HG03175 (cell line): ENCODE measurements at regions not wholly inside any gene's neighbourhood (a gene's known extent, or its start where the extent isn't known, plus 50 kb on each side); places are given as distances from the start of the nearest gene placed in this dataset.

Experiments used
- ATAC-seq: cut with Tn5 transposase; IDR thresholded peaks from one replicate; pipeline ENCODE4 v1.9.1; 2021; ENCODE audit warnings: mild to moderate bottlenecking, moderate library complexity; ENCODE audit not compliant: unreplicated experiment

GRCh38 chr14:71321574-71322315, 414.5 kb downstream of the PCNX1 start:
- no peak for ATAC-seq

- ATAC-seq, result no peak
Measured at GRCh38 chr14:71322655-71323250, 415.5 kb downstream of the PCNX1 start.

DNA sequence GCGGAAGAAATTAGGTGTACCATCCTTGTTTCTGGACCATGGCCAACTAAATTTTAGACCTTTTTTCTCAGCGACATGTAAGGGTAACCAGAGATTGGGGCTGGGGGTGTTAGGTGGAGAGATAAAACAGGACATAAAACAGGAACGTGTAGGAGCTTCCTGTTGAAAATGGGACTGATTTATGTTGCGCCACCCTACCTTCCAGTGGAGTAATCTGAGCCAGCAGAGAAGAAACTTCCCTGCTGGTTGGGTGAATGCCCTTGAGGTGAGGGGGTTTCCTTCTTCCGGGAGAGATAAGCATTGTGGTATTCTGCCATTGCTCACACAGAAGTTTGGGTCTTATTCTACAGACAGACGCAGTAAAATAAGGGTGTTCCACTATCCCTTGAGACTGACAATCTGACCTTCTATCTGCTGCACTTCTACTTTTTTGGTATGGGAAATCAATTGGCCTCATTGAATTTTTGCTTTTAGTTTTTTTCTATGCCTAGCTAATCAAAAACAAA, 417.6 kb downstream of the PCNX1 start:
- no peak for ATAC-seq

GRCh38 chr14:71327691-71328090, 420.4 kb downstream of the PCNX1 start:
- no peak for ATAC-seq

GRCh38 chr14:71328183-71328582, 420.9 kb downstream of the PCNX1 start:
- no peak for ATAC-seq

DNA sequence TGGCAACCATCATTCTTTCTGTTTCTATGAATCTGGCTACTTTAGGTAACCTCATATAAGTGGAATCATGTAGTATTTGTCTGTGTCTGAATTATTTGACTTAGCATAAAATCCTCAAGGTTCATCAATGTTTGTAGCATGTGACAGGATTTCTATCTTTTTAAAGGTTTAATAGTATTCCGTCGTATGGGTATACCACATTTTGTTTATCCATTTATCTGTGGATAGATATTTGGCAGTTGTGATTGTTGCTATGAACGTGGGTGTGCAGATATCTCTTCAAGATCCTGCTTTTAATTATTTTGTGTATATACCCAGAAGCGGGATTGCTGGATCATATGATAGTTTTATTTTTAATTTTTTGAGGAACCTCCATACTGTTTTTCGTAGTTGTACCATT, 421.7 kb downstream of the PCNX1 start:
- no peak for ATAC-seq

GRCh38 chr14:71331403-71331802, 424.1 kb downstream of the PCNX1 start:
- peak; percentile 34 for ATAC-seq

DNA sequence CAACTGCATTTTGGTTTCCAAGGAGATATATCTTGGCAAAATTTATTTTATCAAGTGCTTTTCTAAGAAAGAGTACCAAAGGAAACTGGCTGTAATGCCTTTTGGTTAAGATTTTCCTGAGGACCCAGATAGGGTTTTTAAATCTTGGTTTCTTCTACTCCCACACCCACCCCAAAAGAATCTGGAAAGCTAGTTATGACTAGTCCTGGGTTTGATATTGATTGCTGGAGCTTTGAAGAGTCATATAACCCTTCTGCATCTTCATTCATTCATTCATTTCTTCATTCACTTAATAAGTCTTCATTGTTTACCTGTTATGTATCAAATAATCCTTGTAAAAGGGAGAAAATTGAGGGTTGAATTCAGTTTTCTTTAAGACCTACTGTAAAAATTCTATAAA, 425.2 kb downstream of the PCNX1 start:
- ATAC-seq, result no peak

- ATAC-seq, result no peak
Measured at GRCh38 chr14:71333705-71334104, 426.4 kb downstream of the PCNX1 start.

GRCh38 chr14:71336489-71337192, 429.4 kb downstream of the PCNX1 start:
- no peak for ATAC-seq

DNA sequence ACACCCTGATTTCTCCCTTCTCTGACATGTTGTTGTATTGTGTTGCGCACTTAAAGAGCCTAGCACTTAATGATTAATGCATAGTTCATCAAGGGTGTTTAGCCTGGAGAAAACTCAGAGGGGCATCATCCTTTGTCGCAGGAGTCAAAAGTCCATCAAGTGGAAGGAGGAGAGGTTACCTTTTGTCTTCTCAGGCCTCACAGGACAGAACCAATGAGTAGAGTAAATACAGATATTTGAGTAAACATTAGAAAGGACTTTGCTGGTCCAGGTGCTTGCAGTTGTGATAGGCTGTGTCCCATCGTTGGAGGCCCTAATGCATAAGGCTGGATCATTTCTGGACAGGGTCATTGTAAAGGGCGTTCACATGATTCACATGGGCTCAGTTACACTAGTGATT, 430.9 kb downstream of the PCNX1 start:
- no peak for ATAC-seq

- no peak for ATAC-seq
Measured at GRCh38 chr14:71339650-71340415, 432.6 kb downstream of the PCNX1 start.

DNA sequence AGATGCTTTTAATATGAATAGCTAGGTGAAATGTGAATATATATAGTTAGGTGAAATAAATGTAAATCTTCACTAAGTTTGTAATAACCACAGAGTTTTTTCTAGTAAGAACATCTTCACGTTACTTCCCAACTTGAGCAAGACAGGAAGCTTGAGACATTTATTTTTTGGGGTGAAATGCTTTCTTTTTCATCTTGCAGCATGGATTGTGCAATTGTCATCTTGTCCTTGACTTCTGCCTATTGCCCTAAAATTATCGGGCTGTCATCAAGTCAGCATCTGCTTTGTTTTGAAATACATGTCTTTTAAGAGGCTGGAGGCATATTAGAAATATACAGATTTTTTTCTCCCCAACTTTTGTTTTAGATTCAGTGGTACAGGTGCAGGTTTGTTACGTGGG, 433.9 kb downstream of the PCNX1 start:
- no peak for ATAC-seq

- no peak for ATAC-seq
Measured at GRCh38 chr14:71343724-71344123, 436.5 kb downstream of the PCNX1 start.

- no peak for ATAC-seq
Measured at GRCh38 chr14:71344506-71344905, 437.2 kb downstream of the PCNX1 start.

DNA sequence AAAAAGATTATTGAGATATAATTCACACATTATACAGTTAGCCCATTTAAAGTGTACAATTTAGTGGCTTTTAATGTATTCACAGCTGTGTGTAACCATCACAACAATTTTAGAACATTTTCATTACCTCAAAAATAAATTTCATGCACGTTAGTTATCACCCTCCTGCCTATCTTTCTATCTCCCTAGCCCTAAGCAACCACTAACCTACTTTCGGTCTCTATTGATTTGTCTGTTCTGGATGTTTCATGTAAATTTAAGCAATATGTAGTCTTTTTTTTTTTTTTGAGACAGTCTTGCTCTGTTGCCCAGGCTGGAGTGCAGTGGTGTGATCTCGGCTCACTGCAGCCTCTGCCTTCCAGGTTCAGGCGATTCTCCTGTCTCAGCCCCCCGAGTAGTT, 439.4 kb downstream of the PCNX1 start:
- no peak for ATAC-seq

DNA sequence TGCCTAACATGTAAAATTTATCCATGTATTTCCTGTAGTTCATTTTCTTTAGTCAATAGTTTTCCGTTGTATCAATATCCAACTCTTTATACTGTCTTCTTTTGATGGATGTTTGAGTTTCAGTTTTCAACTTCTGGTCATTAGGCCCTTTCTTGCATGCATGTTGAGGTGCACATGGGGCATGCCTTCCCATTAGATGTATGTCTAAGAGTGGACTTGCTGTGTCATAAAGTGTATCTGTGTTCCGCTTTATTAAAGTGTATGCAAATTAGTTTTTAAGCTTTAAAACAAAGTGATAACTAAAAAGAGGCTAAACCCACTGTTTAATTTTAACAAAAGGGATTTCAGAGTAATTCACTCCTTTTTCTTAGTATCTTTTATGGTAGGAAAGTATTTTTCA, 441.1 kb downstream of the PCNX1 start:
- ATAC-seq, result no peak

GRCh38 chr14:71348817-71349216, 441.6 kb downstream of the PCNX1 start:
- ATAC-seq, result no peak

GRCh38 chr14:71354142-71354541, 446.9 kb downstream of the PCNX1 start:
- ATAC-seq, result no peak

DNA sequence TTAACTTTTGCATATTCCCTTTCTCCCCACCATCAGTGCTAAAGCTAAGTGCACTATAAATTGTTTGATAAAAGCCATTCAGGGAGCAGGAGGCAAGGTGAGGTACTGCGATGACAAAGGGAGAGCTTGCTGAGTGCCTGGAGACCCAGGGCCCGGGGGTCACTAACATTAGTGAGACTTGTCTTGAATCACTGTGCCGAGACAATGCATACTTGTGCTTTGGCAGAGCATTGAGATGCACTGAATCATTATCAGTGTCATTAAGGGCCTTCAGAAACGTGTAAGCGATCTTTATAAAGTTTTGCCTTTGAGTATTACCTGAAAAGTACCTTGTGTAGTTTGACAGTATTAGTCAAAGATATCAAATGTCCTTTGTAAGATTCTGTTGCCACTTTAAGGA, 447.5 kb downstream of the PCNX1 start:
- ATAC-seq, result no peak
